ENCODE measurements at regions not wholly inside any gene's neighbourhood (a gene's known extent, or its start where the extent isn't known, plus 50 kb on each side); places are given as distances from the start of the nearest gene placed in this dataset.

DNA sequence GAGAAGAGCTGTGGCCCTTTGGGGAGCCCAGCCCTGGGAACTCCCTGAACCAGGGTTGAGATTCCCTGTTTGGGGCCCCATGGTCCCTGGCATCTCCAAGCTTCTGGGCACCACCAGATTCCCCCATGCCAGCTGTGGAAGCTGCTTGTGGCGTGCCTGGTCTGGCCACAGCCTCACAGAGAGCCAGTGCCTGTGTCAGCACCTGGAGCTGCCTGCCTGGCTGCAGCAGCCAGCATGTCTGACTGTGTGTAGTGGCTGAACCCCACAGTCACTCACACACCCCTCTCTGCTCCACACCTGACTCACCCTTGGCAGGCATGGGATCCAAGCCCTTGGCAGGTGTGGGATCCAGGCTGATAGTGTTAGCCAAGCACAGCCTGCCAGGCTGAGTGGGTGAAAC is 97.2 kb upstream of the GALNTL6 start:
- TF ChIP-seq EZH2 (IDR thresholded peaks at IDR 0.05; ENCODE audit: insufficient read depth, poor library complexity, severe bottlenecking) (no peak), EZH2phosphoT487 (IDR thresholded peaks at IDR 0.05; ENCODE audit: insufficient read depth, low read depth) (no peak)

Data from GM23248 (cell line).